ENCODE measurements at regions not wholly inside any gene's neighbourhood (a gene's known extent, or its start where the extent isn't known, plus 50 kb on each side); places are given as distances from the start of the nearest gene placed in this dataset.

DNA sequence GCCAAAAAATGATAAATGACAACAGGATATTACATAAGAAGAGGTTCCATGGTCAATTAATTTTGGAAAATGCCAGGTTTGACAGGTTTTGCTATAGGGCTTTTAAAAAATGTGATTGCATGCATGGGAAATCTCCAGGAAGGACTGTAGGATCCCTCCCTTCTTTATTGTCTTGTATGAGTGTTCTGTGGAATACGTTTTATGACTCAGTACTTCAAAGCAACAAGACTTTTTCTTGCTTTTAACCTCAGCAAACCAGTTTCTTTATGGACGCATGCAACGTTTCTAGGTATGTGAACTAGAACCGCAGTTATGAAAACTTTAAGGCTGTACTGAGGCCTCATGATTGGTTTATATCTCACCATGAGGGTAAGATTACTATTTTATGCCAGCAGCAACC is 76.6 kb upstream of the NTRK2 start:
- Histone ChIP-seq H2BK5ac (ENCODE audit: low read length) (no peak overlapping the region), H2BK120ac (ENCODE audit: low read depth, low read length) (no peak overlapping the region), H3K79me2 (ENCODE audit: control insufficient read depth, insufficient read depth, low read length) (no peaks in the 10 kb centered on the region), H4K8ac (ENCODE audit: low read depth, low read length) (no peak overlapping the region), H2AK5ac (ENCODE audit: low read length) (no peak overlapping the region), H3K27me3 (ENCODE audit: insufficient read depth, low read length, poor library complexity) (no peaks in the 10 kb centered on the region), H3K56ac (ENCODE audit: low read length) (no peak overlapping the region), H4K5ac (ENCODE audit: low read length) (no peak overlapping the region), H3K4ac (ENCODE audit: low read depth, low read length) (no peak overlapping the region), H3K36me3 (ENCODE audit: control insufficient read depth, insufficient read depth, low read length) (no peaks in the 10 kb centered on the region), H3K18ac (ENCODE audit: low read length) (no peak overlapping the region), H3K4me2 (ENCODE audit: low read length) (no peak overlapping the region), H3K27ac (ENCODE audit: low read depth, low read length) (no peak overlapping the region), H3K79me1 (ENCODE audit: low read length) (no peaks in the 10 kb centered on the region), H3K23ac (ENCODE audit: low read length) (no peak overlapping the region), H3K4me1 (ENCODE audit: control insufficient read depth, low read depth, low read length) (no peaks in the 10 kb centered on the region), H3K4me3 (ENCODE audit: low read length) (no peak overlapping the region), H2BK15ac (replicated peaks; ENCODE audit: low read depth) (no peak overlapping the region), H3K9ac (ENCODE audit: low read length) (no peak overlapping the region)
- no peak for DNase-seq
- no CpG with 5 or more reads among the region's 4 CpGs for WGBS (ENCODE audit: extremely low coverage, insufficient coverage, low lambda C conversion rate)

DNA sequence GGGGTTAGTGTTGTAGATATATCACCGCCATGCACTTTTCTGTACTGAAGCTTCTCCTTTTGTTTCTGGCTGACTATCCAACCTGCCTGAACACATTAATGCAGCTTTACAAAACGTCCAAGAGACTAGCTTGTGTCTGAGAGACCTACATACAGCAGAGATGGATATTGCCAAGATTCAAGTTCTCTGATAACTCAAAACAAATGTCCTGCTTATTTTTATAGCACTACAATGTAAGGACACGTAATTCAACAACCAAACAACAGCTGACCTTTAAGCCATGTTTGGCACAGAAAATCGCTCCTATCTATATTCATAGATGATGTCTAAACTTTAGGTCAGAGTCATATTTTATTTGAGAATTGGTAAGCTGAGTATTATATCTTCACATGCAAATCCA is 76.2 kb upstream of the NTRK2 start:
- no peak overlapping the region for H2BK5ac ChIP-seq (ENCODE audit: low read length)
- H3K27me3 ChIP-seq (ENCODE audit: insufficient read depth, low read length, poor library complexity) = no peaks in the 10 kb centered on the region
- no peak overlapping the region for H2BK120ac ChIP-seq (ENCODE audit: low read depth, low read length)
- no peaks in the 10 kb centered on the region for H3K79me2 ChIP-seq (ENCODE audit: control insufficient read depth, insufficient read depth, low read length)
- H3K4me2 ChIP-seq (ENCODE audit: low read length) = no peak overlapping the region
- no peaks in the 10 kb centered on the region for H3K4me1 ChIP-seq (ENCODE audit: control insufficient read depth, low read depth, low read length)
- H3K4me3 ChIP-seq (ENCODE audit: low read length) = no peak overlapping the region
- no peak overlapping the region for H3K4ac ChIP-seq (ENCODE audit: low read depth, low read length)
- no CpG with 5 or more reads among the region's 4 CpGs for WGBS (ENCODE audit: extremely low coverage, insufficient coverage, low lambda C conversion rate)
- no peak overlapping the region for H2BK15ac ChIP-seq (replicated peaks; ENCODE audit: low read depth)
- no peak overlapping the region for H4K8ac ChIP-seq (ENCODE audit: low read depth, low read length)
- no peak overlapping the region for H3K18ac ChIP-seq (ENCODE audit: low read length)
- H3K36me3 ChIP-seq (ENCODE audit: control insufficient read depth, insufficient read depth, low read length) = no peaks in the 10 kb centered on the region
- no peak overlapping the region for H3K56ac ChIP-seq (ENCODE audit: low read length)
- H3K79me1 ChIP-seq (ENCODE audit: low read length) = no peaks in the 10 kb centered on the region
- H3K23ac ChIP-seq (ENCODE audit: low read length) = no peak overlapping the region
- no peak overlapping the region for H2AK5ac ChIP-seq (ENCODE audit: low read length)
- DNase-seq = no peak
- no peak overlapping the region for H3K27ac ChIP-seq (ENCODE audit: low read depth, low read length)
- no peak overlapping the region for H3K9ac ChIP-seq (ENCODE audit: low read length)
- no peak overlapping the region for H4K5ac ChIP-seq (ENCODE audit: low read length)

DNA sequence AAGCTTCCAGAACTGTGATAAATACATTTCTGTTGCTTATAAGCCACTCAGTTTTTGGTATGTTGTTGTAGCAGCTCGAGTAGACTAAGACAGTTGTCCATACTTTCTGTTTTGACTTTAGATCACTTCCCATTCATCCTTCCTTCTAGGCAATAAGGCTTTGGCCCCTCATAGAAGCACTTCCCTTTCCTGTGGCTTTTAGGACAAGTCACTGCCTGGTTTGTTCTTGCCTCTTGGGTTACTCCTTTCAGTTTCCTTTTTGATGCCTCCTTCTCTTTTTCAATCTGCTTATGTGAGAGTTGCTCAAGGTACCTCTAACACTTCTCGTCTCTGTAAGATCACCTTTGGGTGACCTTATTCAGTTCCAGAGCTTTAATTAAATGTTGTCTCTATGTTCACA is 72.4 kb upstream of the NTRK2 start:
- H4K5ac ChIP-seq (ENCODE audit: low read length) = no peak overlapping the region
- no peak for DNase-seq
- H2BK120ac ChIP-seq (ENCODE audit: low read depth, low read length) = no peak overlapping the region
- no peak overlapping the region for H2BK15ac ChIP-seq (replicated peaks; ENCODE audit: low read depth)
- H4K8ac ChIP-seq (ENCODE audit: low read depth, low read length) = no peak overlapping the region
- H3K4me3 ChIP-seq (ENCODE audit: low read length) = no peak overlapping the region
- no CpG with 5 or more reads among the region's 2 CpGs for WGBS (ENCODE audit: extremely low coverage, insufficient coverage, low lambda C conversion rate)
- no peak overlapping the region for H3K9ac ChIP-seq (ENCODE audit: low read length)
- H3K56ac ChIP-seq (ENCODE audit: low read length) = no peak overlapping the region
- H3K18ac ChIP-seq (ENCODE audit: low read length) = no peak overlapping the region
- H3K27ac ChIP-seq (ENCODE audit: low read depth, low read length) = no peak overlapping the region
- H3K79me1 ChIP-seq (ENCODE audit: low read length) = no peaks in the 10 kb centered on the region
- H3K79me2 ChIP-seq (ENCODE audit: control insufficient read depth, insufficient read depth, low read length) = no peaks in the 10 kb centered on the region
- no peaks in the 10 kb centered on the region for H3K27me3 ChIP-seq (ENCODE audit: insufficient read depth, low read length, poor library complexity)
- H3K36me3 ChIP-seq (ENCODE audit: control insufficient read depth, insufficient read depth, low read length) = no peaks in the 10 kb centered on the region
- H3K4ac ChIP-seq (ENCODE audit: low read depth, low read length) = no peak overlapping the region
- H2BK5ac ChIP-seq (ENCODE audit: low read length) = no peak overlapping the region
- no peak overlapping the region for H2AK5ac ChIP-seq (ENCODE audit: low read length)
- H3K4me1 ChIP-seq (ENCODE audit: control insufficient read depth, low read depth, low read length) = no peaks in the 10 kb centered on the region
- H3K23ac ChIP-seq (ENCODE audit: low read length) = no peak overlapping the region
- H3K4me2 ChIP-seq (ENCODE audit: low read length) = no peak overlapping the region

DNA sequence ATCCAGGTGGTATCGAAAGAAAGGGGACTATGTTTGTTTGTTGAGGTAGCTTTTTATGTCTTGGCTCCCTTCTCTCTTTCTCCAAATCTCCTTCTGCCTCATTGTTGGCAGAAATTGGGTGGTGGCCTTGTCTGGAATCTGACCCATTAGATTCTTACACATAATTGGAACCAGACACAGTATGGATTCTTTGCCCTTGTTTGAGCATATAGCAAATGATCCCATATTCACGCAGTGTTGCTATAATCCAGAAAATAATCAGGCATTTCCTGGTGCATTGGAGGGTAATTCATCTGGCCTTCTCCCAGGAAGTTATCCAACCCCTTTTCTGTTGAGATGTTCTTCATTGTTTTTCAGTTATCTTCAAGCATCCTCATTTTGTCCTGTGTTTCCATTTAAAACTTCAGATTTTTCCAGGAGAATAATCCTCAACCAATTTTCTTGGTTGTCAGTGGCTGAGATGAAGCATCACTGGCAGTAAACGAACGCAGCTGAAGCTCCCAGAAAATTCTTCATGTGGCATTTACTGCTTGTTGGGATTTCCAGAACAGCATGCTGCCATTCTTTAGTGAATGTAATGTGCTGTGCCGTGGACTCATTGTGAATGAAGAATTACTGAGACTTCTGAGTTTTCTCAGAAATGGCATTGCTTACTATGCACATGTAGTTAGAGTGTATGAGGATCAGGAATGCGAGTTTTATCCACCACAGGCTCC is 70.5 kb upstream of the NTRK2 start:
- Histone ChIP-seq H3K36me3 (ENCODE audit: control insufficient read depth, insufficient read depth, low read length) (no peaks in the 10 kb centered on the region), H3K27me3 (ENCODE audit: insufficient read depth, low read length, poor library complexity) (no peaks in the 10 kb centered on the region), H2BK5ac (ENCODE audit: low read length) (no peak overlapping the region), H3K18ac (ENCODE audit: low read length) (no peak overlapping the region), H3K4me3 (ENCODE audit: low read length) (no peak overlapping the region), H3K79me2 (ENCODE audit: control insufficient read depth, insufficient read depth, low read length) (no peaks in the 10 kb centered on the region), H3K23ac (ENCODE audit: low read length) (no peak overlapping the region), H2BK120ac (ENCODE audit: low read depth, low read length) (no peak overlapping the region), H4K5ac (ENCODE audit: low read length) (no peak overlapping the region), H3K79me1 (ENCODE audit: low read length) (no peaks in the 10 kb centered on the region), H4K8ac (ENCODE audit: low read depth, low read length) (no peak overlapping the region), H3K4ac (ENCODE audit: low read depth, low read length) (no peak overlapping the region), H3K4me1 (ENCODE audit: control insufficient read depth, low read depth, low read length) (no peaks in the 10 kb centered on the region), H2BK15ac (replicated peaks; ENCODE audit: low read depth) (no peak overlapping the region), H3K9ac (ENCODE audit: low read length) (no peak overlapping the region), H3K27ac (ENCODE audit: low read depth, low read length) (no peak overlapping the region), H3K56ac (ENCODE audit: low read length) (no peak overlapping the region), H2AK5ac (ENCODE audit: low read length) (no peak overlapping the region), H3K4me2 (ENCODE audit: low read length) (no peak overlapping the region)
- DNase-seq = no peak
- WGBS (ENCODE audit: extremely low coverage, insufficient coverage, low lambda C conversion rate) = no CpG with 5 or more reads among the region's 6 CpGs

DNA sequence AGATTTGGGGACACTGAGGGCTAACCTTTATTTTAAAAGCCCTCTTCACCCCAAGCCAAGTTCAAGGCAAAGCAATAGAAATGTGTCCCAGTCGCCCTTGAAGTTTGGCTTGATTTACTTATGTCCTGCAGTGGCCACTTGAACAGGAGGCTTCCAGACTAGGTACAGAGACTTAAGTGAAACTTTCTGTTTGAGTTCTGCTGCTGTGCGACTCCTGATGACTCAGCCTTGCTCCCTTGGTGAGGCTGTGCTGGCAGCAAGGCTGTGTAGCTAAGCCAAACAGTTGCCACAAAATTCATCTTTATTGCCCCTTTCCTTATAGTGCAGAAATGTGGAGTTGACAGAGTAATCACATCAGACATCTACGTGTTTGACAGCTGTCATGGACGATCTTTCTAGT is 68.8 kb upstream of the NTRK2 start:
- WGBS (ENCODE audit: extremely low coverage, insufficient coverage, low lambda C conversion rate) = no CpG with 5 or more reads among the region's 4 CpGs
- Histone ChIP-seq H3K79me2 (ENCODE audit: control insufficient read depth, insufficient read depth, low read length) (no peaks in the 10 kb centered on the region), H2BK120ac (ENCODE audit: low read depth, low read length) (no peak overlapping the region), H3K9ac (ENCODE audit: low read length) (no peak overlapping the region), H3K27ac (ENCODE audit: low read depth, low read length) (no peak overlapping the region), H3K4me3 (ENCODE audit: low read length) (no peak overlapping the region), H3K4me2 (ENCODE audit: low read length) (no peak overlapping the region), H3K79me1 (ENCODE audit: low read length) (no peaks in the 10 kb centered on the region), H3K27me3 (ENCODE audit: insufficient read depth, low read length, poor library complexity) (no peaks in the 10 kb centered on the region), H3K4ac (ENCODE audit: low read depth, low read length) (no peak overlapping the region), H4K8ac (ENCODE audit: low read depth, low read length) (no peak overlapping the region), H2AK5ac (ENCODE audit: low read length) (no peak overlapping the region), H3K36me3 (ENCODE audit: control insufficient read depth, insufficient read depth, low read length) (no peaks in the 10 kb centered on the region), H3K18ac (ENCODE audit: low read length) (no peak overlapping the region), H2BK5ac (ENCODE audit: low read length) (no peak overlapping the region), H3K23ac (ENCODE audit: low read length) (no peak overlapping the region), H3K56ac (ENCODE audit: low read length) (no peak overlapping the region), H3K4me1 (ENCODE audit: control insufficient read depth, low read depth, low read length) (no peaks in the 10 kb centered on the region), H4K5ac (ENCODE audit: low read length) (no peak overlapping the region), H2BK15ac (replicated peaks; ENCODE audit: low read depth) (no peak overlapping the region)
- DNase-seq = no peak

DNA sequence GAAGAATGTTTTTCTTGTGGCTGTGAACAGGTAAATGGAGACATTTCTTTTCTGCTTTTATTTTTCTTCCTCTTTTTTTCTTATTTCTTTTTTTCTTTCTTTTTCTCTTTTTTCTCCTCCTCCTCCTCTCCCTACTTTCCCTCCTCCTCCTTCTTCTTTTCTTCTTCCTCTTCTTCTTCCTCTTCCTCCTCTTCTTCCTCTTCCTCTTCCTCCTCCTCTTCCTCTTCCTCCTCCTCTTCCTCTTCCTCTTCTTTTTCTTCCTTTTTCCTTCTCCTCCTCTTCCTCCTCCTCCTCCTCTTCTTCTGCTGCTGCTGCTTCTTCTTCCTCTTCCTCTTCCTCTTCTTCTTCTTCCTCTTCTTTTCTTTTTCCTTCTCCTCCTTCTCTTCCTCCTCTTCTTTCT is 65.3 kb upstream of the NTRK2 start:
- no peak for DNase-seq
- Histone ChIP-seq H3K36me3 (ENCODE audit: control insufficient read depth, insufficient read depth, low read length) (no peaks in the 10 kb centered on the region), H3K23ac (ENCODE audit: low read length) (no peak overlapping the region), H2BK120ac (ENCODE audit: low read depth, low read length) (no peak overlapping the region), H4K5ac (ENCODE audit: low read length) (no peak overlapping the region), H3K4me1 (ENCODE audit: control insufficient read depth, low read depth, low read length) (no peaks in the 10 kb centered on the region), H3K9ac (ENCODE audit: low read length) (no peak overlapping the region), H3K27me3 (ENCODE audit: insufficient read depth, low read length, poor library complexity) (no peaks in the 10 kb centered on the region), H3K79me1 (ENCODE audit: low read length) (no peaks in the 10 kb centered on the region), H3K79me2 (ENCODE audit: control insufficient read depth, insufficient read depth, low read length) (no peaks in the 10 kb centered on the region), H4K8ac (ENCODE audit: low read depth, low read length) (no peak overlapping the region), H2AK5ac (ENCODE audit: low read length) (no peak overlapping the region), H2BK15ac (replicated peaks; ENCODE audit: low read depth) (no peak overlapping the region), H3K27ac (ENCODE audit: low read depth, low read length) (no peak overlapping the region), H3K4ac (ENCODE audit: low read depth, low read length) (no peak overlapping the region), H3K4me2 (ENCODE audit: low read length) (no peak overlapping the region), H3K18ac (ENCODE audit: low read length) (no peak overlapping the region), H2BK5ac (ENCODE audit: low read length) (no peak overlapping the region), H3K4me3 (ENCODE audit: low read length) (no peak overlapping the region), H3K56ac (ENCODE audit: low read length) (no peak overlapping the region)
